PFSK-1 (cell line): ENCODE measurements at regions not wholly inside any gene's neighbourhood (a gene's known extent, or its start where the extent isn't known, plus 50 kb on each side); places are given as distances from the start of the nearest gene placed in this dataset.

Source experiments
- FOXP2 ChIP-seq: optimal IDR thresholded peaks from 2 replicates; pipeline ENCODE3; 2011; ENCODE audit warnings: borderline replicate concordance, control low read depth, inconsistent platforms; ENCODE audit not compliant: insufficient read depth; ENCODE audit errors: extremely low read length, extremely low read depth
- POLR2AphosphoS5 ChIP-seq: IDR thresholded peaks from 2 replicates; pipeline ENCODE4 v1.6.1; 2012; ENCODE audit warnings: low read depth, mild to moderate bottlenecking, control low read depth, low read length, moderate library complexity
- TAF1 ChIP-seq: IDR thresholded peaks from 2 replicates; pipeline ENCODE4 v1.6.1; 2012; ENCODE audit warnings: low read length, control low read depth, borderline replicate concordance; ENCODE audit not compliant: insufficient read depth
- TF ChIP-seq, protein P1 (sequence below), 2 experiments: IDR thresholded peaks; 2 replicates each; pipeline versions ENCODE4 v1.6.1 to v1.8.0; 2011 to 2012; ENCODE audit warnings: low read depth in 2 of 2, low read length in 2 of 2, control low read depth in 1 of 2, inconsistent platforms in 1 of 2, mild to moderate bottlenecking in 1 of 2, moderate library complexity in 1 of 2; ENCODE audit not compliant: insufficient read depth in 1 of 2

DNA sequence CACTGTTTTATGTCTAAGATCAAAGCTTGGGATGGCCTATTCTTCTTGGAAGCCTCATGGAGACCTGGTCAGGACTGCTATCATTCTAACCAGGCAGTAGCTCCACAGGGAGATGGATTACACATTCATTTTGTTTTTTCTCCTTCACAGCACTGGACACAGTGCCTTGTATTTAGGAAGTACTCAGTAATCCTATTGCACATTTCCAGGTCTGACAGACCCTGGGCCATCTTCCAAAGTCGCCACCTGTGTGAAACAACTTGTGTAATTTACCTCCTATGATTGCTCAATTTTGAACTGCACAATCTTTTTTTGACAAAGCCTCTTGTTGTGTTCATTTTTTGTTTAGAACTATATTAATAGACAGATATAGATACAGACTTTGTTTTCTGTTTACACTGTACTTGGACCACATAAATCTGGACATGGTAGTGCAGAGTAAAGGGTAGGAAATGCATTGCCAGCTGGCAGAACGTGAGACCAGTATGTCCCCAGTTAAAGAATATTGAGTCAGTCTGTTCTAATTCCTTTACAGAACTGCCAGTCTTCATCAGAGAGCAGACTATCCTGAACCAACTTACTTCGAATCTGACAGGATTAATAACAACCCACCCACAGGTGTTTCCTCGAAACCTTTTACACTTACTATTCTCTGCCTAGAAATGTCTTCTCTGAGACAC, 277.8 kb upstream of the CYRIA start:
- TF ChIP-seq FOXP2 = no peak
- TF ChIP-seq POLR2AphosphoS5 = no peak
- TF ChIP-seq, protein P1, sequence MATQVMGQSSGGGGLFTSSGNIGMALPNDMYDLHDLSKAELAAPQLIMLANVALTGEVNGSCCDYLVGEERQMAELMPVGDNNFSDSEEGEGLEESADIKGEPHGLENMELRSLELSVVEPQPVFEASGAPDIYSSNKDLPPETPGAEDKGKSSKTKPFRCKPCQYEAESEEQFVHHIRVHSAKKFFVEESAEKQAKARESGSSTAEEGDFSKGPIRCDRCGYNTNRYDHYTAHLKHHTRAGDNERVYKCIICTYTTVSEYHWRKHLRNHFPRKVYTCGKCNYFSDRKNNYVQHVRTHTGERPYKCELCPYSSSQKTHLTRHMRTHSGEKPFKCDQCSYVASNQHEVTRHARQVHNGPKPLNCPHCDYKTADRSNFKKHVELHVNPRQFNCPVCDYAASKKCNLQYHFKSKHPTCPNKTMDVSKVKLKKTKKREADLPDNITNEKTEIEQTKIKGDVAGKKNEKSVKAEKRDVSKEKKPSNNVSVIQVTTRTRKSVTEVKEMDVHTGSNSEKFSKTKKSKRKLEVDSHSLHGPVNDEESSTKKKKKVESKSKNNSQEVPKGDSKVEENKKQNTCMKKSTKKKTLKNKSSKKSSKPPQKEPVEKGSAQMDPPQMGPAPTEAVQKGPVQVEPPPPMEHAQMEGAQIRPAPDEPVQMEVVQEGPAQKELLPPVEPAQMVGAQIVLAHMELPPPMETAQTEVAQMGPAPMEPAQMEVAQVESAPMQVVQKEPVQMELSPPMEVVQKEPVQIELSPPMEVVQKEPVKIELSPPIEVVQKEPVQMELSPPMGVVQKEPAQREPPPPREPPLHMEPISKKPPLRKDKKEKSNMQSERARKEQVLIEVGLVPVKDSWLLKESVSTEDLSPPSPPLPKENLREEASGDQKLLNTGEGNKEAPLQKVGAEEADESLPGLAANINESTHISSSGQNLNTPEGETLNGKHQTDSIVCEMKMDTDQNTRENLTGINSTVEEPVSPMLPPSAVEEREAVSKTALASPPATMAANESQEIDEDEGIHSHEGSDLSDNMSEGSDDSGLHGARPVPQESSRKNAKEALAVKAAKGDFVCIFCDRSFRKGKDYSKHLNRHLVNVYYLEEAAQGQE (IDR thresholded peaks at IDR 0.05; ENCODE audit: insufficient read depth in 1 of 2, low read depth in 2 of 2, low read length in 2 of 2) = no peak
- TF ChIP-seq TAF1 = no peak
